Stimulated activated CD4-positive, alpha-beta T cell treated with anti-CD3 and anti-CD28 coated beads, Interleukin-12 subunit alpha, Interleukin-12 subunit beta, amount 100 ng/mL, for 48 hours (primary cell): ENCODE measurements at regions not wholly inside any gene's neighbourhood (a gene's known extent, or its start where the extent isn't known, plus 50 kb on each side); places are given as distances from the start of the nearest gene placed in this dataset.
"Not testable (repeated sequence)": the region's sequence is repeated elsewhere in the genome, so short reads cannot be mapped to it uniquely, and the experiment has no call there.

Experiments used
- DNase-seq, 3 donors: peaks; one replicate each; pipeline ENCODE4 v3.0.0-alpha.2; 2020; ENCODE audit warnings: low read depth in 2 of 3, low spot score in 1 of 3

- not testable (repeated sequence) for DNase-seq
Measured at GRCh38 chr7:3159926-3160325, 116.3 kb upstream of the CARD11 start.

DNA sequence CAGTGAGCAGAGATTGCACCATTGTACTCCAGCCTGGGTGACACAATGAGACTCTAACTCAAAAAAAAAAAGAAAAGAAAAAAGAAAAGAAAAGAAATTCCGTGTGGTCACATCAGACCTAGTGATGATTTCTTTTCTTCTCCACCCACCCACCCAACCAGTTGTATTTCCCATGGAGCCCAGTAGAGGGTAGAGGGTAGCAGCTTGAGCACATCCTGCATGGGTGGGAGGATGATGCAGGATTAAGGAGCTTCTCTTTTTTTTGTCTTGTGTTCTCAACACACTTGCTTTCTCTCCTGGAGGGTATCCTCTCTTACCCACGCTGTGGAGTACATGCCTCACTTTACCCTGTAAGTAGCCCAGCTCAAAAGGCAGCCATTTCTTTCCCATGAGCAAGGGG, 118.6 kb upstream of the CARD11 start:
- DNase-seq: peak in 2 of 3 donors; percentile 3 to 12

- not testable (repeated sequence) for DNase-seq
Measured at GRCh38 chr7:3162798-3163197, 119.1 kb upstream of the CARD11 start.

GRCh38 chr7:3164380-3164792, 120.7 kb upstream of the CARD11 start:
- DNase-seq: no peak

- DNase-seq: no peak
Measured at GRCh38 chr7:3165681-3166580, 122.3 kb upstream of the CARD11 start.

DNA sequence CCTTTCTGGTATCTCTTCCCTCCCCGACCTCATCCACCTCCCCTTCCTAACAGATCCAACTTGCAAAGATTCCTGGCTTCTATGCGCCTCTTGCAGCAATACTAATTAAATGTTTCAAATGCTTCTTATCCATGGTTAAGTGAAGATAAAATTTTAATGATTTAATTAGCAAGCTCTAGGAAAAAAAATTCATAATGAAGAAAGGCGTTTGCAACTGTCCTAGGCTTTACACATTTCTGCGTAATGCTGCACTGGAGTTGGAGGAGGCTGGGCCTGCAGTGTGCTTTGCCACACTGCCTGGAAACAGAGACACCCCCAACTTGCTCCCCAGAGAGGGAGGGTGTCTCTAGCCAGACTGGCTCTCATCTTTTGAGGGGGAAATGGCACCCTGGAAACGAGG, 123.9 kb upstream of the CARD11 start:
- no peak for DNase-seq

- no peak for DNase-seq
Measured at GRCh38 chr7:3168370-3168769, 124.7 kb upstream of the CARD11 start.

DNA sequence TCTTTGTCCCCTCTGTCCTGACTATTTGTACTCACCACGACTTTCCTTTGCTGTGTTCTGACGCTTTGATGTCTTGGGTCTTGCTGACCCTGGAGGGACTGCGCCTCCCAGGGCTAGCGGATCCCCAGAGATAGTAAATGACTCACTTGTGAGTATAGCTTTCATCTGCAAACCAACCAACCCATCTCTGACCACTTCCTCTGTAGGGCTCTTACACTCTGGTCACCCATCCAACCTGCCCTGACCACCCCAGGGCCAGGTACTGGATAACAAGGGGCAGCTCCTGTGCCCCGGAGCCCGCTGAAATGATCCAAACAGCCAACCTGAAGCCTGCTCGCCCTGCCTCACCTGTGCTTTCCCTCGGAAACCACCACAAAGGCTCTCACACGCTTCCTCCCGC, 125.2 kb upstream of the CARD11 start:
- DNase-seq: no peak

DNA sequence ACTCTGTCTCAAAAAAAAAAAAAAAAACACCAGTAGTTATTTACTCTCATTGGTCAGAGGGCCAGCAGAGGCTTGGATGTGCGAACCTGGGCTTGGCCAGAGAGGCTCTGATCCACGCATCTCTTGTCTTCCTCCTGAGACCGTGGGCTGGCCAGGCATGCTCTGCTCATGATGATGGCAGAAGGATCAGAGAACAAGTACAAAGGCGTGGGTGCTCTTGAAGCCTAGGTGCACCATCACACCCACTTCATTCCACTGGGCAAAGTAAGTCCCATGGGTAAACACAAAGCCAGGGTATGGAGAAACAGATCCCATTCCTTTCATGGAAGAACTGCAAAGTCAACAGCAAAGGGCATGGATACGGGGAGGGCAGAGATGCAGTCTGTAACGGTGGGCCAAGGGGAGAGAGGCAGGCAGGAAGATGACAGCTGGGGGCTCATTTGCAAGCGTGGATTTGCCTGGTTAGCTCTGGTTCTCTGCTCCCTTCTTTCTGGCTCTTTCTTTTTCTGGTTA, 128.2 kb upstream of the SDK1 start:
- DNase-seq: no peak

DNA sequence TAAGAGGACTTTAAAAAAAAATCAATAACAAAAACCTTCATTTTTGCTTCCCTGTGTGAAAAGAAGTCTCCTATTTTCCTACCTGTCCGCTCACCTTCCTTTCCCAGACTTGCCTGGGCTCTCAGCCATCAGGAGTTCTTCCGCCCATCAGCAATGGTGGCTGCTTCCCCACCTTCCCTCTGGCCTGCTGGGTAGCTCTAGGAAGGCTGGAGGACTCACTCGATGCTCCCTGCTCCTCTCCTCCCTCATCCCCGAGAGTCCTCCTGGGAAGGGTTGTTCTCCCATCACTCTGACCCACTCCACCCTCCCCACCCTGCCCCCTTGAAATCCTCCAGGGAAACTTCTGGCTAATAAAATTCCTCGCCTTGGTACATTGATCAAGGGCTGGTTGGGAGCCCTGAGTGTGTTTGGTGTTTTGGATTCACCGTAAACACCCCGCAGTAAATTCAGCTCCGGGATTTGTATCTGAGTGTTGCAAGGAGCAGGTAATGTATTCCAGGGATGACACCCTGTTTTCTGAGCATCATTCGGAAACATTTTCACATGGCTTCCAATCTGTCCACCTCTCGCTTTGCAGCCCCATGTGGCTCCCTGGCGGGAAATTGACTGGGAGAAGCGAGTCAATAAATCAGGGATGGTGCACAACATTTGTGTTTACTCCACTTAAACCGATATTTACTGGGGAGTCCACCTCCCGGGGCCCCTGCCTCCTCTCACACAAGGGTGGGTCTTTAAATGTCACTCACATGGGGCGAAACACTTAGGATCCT, 126.4 kb upstream of the SDK1 start:
- no peak for DNase-seq

DNA sequence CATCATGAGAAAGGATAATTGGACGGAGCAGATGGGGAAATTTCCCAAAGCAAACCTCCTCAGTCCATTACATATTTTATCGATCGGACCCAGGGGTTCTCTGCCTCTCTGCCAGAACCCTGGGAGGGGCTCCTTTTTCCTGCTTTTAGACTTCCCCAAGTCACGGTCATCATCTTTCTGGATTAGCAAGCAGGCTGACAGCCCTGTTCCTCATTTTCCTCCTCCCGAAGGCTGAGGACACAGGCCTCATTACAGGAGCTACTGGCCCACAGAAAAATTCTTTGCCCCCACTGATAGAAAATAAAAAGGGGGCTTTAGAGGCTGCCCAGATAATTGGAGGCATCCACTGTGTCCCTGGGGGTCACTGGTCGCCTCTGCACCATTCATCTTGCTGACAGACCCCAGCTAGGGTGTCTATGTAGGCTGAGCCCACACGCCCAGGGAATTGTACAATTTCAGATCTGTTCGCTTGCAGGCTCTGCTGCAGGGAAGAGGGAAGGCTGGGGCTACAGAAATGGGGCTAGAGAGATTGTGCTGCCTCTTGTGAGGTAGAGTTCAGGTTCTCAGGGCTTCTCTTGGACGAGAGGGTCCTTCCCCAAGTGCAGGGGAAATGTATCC, 125.7 kb upstream of the SDK1 start:
- no peak for DNase-seq

- no peak for DNase-seq
Measured at GRCh38 chr7:3176112-3177000, 124.7 kb upstream of the SDK1 start.

DNA sequence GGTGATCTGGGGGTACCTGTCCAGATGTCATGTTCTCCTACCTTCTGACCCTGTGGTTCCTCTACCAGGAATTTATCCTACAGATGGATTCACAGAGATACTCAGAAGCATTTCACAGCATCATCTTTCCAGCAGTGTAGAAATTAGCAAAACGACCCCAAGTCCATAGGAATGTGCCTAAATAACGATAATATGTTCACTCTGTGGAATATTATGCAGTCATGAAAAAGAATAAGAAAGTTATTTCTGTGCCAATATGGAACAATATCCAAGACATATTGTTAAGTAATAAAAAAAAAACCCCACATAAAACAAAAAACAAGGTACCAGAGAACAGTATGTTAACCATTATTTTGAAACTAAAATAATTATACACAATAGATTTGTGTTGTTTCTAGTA, 123.8 kb upstream of the SDK1 start:
- no peak for DNase-seq

DNA sequence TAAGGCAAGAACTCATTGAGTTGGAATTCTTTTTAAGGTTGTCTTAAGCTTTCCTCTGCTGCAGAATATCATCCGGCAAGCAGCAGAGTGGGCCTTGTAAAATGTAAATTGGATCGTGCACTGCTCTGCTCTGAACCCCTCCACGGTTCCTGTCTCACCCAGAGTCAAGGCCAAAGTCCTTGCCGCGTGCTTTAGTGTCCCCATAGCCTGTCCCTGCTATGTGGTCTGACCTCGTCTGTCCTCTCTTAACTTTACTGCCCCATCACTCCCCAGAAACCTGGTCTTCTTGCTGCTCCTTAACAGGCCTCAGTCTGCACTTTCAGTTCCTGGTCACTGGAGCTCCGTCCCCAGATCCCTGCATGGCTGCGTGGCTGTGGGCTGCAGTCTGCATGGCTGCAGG, 121.6 kb upstream of the SDK1 start:
- DNase-seq: no peak

- no peak for DNase-seq
Measured at GRCh38 chr7:3180604-3181003, 120.4 kb upstream of the SDK1 start.

DNA sequence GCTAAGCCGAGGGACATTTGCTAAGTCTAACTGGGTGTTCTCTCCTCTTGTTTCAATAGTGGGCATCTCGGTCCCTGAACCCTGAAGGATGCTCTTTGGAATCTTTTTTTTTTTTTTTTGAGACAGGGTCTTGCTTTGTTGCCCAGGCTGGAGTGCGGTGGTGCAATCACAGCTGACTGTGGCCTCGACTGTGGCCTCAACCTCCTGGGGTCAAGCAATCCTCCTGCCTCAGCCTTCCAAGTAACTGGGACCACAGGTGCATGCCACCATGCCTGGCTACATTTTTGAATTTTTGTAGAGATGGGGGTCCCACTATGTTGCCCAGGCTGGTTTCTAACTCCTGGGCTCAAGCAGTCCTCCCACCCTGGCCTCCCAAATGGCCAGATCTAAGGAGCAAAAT, 119.0 kb upstream of the SDK1 start:
- not testable (repeated sequence) for DNase-seq

DNA sequence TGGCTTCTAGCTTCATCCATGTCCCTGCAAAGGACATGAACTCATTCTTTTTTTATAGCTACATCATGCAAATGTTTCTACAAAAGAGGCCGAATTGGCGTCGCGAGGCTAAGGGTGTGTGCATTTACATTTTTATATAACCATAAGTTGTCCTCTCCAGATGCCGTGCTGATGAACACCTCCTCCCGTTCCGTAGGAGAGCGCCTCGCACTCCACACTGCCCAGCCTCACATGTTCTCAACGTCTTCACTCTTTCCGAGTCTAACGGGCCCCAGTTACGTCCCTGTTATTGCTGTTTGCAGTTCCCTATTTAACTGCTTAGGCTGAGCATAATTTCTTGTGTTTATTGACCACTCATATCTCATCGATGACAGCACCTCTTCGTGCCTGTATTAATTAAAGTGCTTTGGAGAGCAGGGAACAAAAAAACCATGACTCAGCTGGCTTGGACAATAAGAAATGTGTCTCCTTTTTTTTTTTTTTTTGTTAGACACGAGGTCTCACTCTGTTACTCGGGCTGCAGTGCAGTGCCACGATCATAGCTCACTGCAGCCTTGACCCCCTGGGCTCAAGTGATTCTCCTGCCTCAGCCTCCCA, 113.5 kb upstream of the SDK1 start:
- DNase-seq: no peak

GRCh38 chr7:3188946-3189345, 112.1 kb upstream of the SDK1 start:
- DNase-seq: no peak

GRCh38 chr7:3191548-3191947, 109.5 kb upstream of the SDK1 start:
- DNase-seq: no peak

GRCh38 chr7:3192669-3193068, 108.4 kb upstream of the SDK1 start:
- DNase-seq: no peak
